SK-N-SH (cell line): ENCODE measurements at regions not wholly inside any gene's neighbourhood (a gene's known extent, or its start where the extent isn't known, plus 50 kb on each side); places are given as distances from the start of the nearest gene placed in this dataset.

Source experiments
- CTCF ChIP-seq: fragments of 200-600 bp; sonication (generic); IDR thresholded peaks from 2 replicates; pipeline ENCODE4 v1.6.1; 2017; ENCODE audit warnings: antibody characterized with exemption, mild to moderate bottlenecking, moderate library complexity
- EP300 ChIP-seq, 2 experiments: IDR thresholded peaks; 2 replicates each; pipeline versions ENCODE4 v1.4.0 to v1.6.1; 2012; ENCODE audit warnings: borderline replicate concordance in 1 of 2, low read depth in 1 of 2, low read length in 1 of 2
- GABPA ChIP-seq: IDR thresholded peaks from 2 replicates; pipeline ENCODE4 v1.4.0; 2012; ENCODE audit warnings: low read depth, mild to moderate bottlenecking
- JUND ChIP-seq: IDR thresholded peaks from 2 replicates; pipeline ENCODE4 v1.4.0; 2012
- MAX ChIP-seq: IDR thresholded peaks from 2 replicates; pipeline ENCODE4 v1.4.0; 2012; ENCODE audit warnings: low read depth
- MXI1 ChIP-seq: IDR thresholded peaks from 2 replicates; pipeline ENCODE4 v1.6.1; 2012; ENCODE audit warnings: mild to moderate bottlenecking, low read depth, low read length, improper control_type of control experiment
- POLR2AphosphoS5 ChIP-seq: IDR thresholded peaks from 2 replicates; pipeline ENCODE4 v1.6.1; 2012; ENCODE audit warnings: low read depth, low read length
- RAD21 ChIP-seq: IDR thresholded peaks from 2 replicates; pipeline ENCODE4 v1.6.1; 2012; ENCODE audit warnings: mild to moderate bottlenecking, low read length
- RFX5 ChIP-seq: IDR thresholded peaks from 2 replicates; pipeline ENCODE4 v1.6.1; 2012; ENCODE audit warnings: mild to moderate bottlenecking, improper control_type of control experiment, low read length
- RXRA ChIP-seq: IDR thresholded peaks from 2 replicates; pipeline ENCODE4 v1.4.0; 2012; ENCODE audit warnings: low read depth, mild to moderate bottlenecking, borderline replicate concordance
- TEAD4 ChIP-seq: IDR thresholded peaks from 2 replicates; pipeline ENCODE4 v1.4.0; 2012; ENCODE audit warnings: mild to moderate bottlenecking, borderline replicate concordance; ENCODE audit not compliant: insufficient read depth
- ZBTB33 ChIP-seq: IDR thresholded peaks from 2 replicates; pipeline ENCODE4 v1.4.0; 2012; ENCODE audit warnings: low read depth, borderline replicate concordance
- TF ChIP-seq, protein P1 (sequence below): fragments of 150-350 bp; IDR thresholded peaks from 2 replicates; pipeline ENCODE4 v1.6.1; 2016; ENCODE audit warnings: mild to moderate bottlenecking, low read depth, low read length
- TF ChIP-seq, protein P2 (sequence below): IDR thresholded peaks from 2 replicates; pipeline ENCODE4 v1.6.1; 2012; ENCODE audit warnings: mild to moderate bottlenecking, low read depth, low read length, moderate library complexity

GRCh38 chr3:66150977-66151376 lies 69.8 kb upstream of the SLC25A26 start:
- TF ChIP-seq RFX5: no peak
- no peak for TF ChIP-seq MAX
- no peak for TF ChIP-seq EP300 (IDR thresholded peaks at IDR 0.05; ENCODE audit: borderline replicate concordance in 1 of 2, low read depth in 1 of 2, low read length in 1 of 2)
- no peak for TF ChIP-seq CTCF
- TF ChIP-seq, protein P1, sequence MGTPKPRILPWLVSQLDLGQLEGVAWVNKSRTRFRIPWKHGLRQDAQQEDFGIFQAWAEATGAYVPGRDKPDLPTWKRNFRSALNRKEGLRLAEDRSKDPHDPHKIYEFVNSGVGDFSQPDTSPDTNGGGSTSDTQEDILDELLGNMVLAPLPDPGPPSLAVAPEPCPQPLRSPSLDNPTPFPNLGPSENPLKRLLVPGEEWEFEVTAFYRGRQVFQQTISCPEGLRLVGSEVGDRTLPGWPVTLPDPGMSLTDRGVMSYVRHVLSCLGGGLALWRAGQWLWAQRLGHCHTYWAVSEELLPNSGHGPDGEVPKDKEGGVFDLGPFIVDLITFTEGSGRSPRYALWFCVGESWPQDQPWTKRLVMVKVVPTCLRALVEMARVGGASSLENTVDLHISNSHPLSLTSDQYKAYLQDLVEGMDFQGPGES: no peak
- TF ChIP-seq RAD21: no peak
- TF ChIP-seq JUND: no peak
- no peak for TF ChIP-seq ZBTB33
- TF ChIP-seq POLR2AphosphoS5: no peak
- no peak for TF ChIP-seq MXI1
- TF ChIP-seq, protein P2, sequence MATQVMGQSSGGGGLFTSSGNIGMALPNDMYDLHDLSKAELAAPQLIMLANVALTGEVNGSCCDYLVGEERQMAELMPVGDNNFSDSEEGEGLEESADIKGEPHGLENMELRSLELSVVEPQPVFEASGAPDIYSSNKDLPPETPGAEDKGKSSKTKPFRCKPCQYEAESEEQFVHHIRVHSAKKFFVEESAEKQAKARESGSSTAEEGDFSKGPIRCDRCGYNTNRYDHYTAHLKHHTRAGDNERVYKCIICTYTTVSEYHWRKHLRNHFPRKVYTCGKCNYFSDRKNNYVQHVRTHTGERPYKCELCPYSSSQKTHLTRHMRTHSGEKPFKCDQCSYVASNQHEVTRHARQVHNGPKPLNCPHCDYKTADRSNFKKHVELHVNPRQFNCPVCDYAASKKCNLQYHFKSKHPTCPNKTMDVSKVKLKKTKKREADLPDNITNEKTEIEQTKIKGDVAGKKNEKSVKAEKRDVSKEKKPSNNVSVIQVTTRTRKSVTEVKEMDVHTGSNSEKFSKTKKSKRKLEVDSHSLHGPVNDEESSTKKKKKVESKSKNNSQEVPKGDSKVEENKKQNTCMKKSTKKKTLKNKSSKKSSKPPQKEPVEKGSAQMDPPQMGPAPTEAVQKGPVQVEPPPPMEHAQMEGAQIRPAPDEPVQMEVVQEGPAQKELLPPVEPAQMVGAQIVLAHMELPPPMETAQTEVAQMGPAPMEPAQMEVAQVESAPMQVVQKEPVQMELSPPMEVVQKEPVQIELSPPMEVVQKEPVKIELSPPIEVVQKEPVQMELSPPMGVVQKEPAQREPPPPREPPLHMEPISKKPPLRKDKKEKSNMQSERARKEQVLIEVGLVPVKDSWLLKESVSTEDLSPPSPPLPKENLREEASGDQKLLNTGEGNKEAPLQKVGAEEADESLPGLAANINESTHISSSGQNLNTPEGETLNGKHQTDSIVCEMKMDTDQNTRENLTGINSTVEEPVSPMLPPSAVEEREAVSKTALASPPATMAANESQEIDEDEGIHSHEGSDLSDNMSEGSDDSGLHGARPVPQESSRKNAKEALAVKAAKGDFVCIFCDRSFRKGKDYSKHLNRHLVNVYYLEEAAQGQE: no peak
- TF ChIP-seq RXRA: no peak
- no peak for TF ChIP-seq GABPA
- no peak for TF ChIP-seq TEAD4
